Right lobe of liver (tissue), 6 donors: ENCODE measurements at regions not wholly inside any gene's neighbourhood (a gene's known extent, or its start where the extent isn't known, plus 50 kb on each side); places are given as distances from the start of the nearest gene placed in this dataset.

Source experiments
- ATAC-seq, 4 donors: fragments of 200-7000 bp; cut with Tn5 transposase; one replicate each; pipeline ENCODE4 v1.9.1; 2020; ENCODE audit warnings: mild to moderate bottlenecking in 4 of 4, moderate library complexity in 4 of 4
- DNase-seq, 3 donors: peaks; one replicate each; pipeline ENCODE4 v3.0.0-alpha.2; 2020
- H3K27ac ChIP-seq, 3 donors: fragments of 200-600 bp; one replicate each; pipeline ENCODE4 v1.8.0; 2022
- H3K27me3 ChIP-seq, 2 donors: fragments of 200-600 bp; one replicate each; pipeline ENCODE4 v1.8.0; 2022
- H3K36me3 ChIP-seq, 4 donors: fragments of 200-600 bp; sonication (generic) in 1 of 4; one replicate each; pipeline versions ENCODE4 v1.5.1 to v1.8.0; 2017 to 2022; ENCODE audit warnings: control low read depth in 1 of 4
- H3K4me1 ChIP-seq, 4 donors: fragments of 200-600 bp; sonication (generic) in 1 of 4; one replicate each; pipeline versions ENCODE4 v1.5.1 to v1.8.0; 2017 to 2022; ENCODE audit warnings: control low read depth in 1 of 4
- H3K4me3 ChIP-seq, 3 donors: fragments of 200-600 bp; one replicate each; pipeline ENCODE4 v1.8.0; 2022
- H3K9me3 ChIP-seq, 4 donors: fragments of 200-600 bp; sonication (generic) in 1 of 4; one replicate each; pipeline versions ENCODE4 v1.5.1 to v1.8.0; 2017 to 2022; ENCODE audit warnings: control low read depth in 1 of 4
- CTCF ChIP-seq, 4 donors: fragments of 200-600 bp in 3 of 4; fragments of 450-650 bp in 1 of 4; IDR thresholded peaks; one replicate each; pipeline versions ENCODE4 v1.5.1 to v1.8.0; 2016 to 2022; ENCODE audit warnings: antibody characterized with exemption in 4 of 4, mild to moderate bottlenecking in 2 of 4
- POLR2A ChIP-seq: fragments of 450-650 bp; IDR thresholded peaks from one replicate; pipeline ENCODE4 v1.6.1; 2017; ENCODE audit warnings: antibody characterized with exemption, mild to moderate bottlenecking
- WGBS: methylation state at CpG from one replicate; pipeline ENCODE4 v1.1.6; 2018; ENCODE audit warnings: low coverage, low lambda C conversion rate; ENCODE audit not compliant: insufficient coverage; ENCODE audit errors: missing lambda C conversion rate; 5-methylcytosine and 5-hydroxymethylcytosine counted together
- intact Hi-C, 2 donors: fragments of 100-400 bp; cut with DNase I; formaldehyde crosslinking; loops; one replicate each; pipeline versions ENCODE4 v1.11.2 to v1.14.1; 2022
- donor health status: DM: no; HTN: yes; CAD: no.
- donor health status: DM: no; HTN: no; CAD: no.
- donor health status: DM: no; HTN: no; CAD: no.
- donor health status: DM: no; HTN: yes; CAD: no.
- donor health status: DM: no; HTN: yes; CAD: no.

- no peaks in the 10 kb centered on the region for H3K36me3 ChIP-seq
- intact Hi-C loops = no loop called here
- H3K4me3 ChIP-seq = no peak overlapping the region
- no peak overlapping the region for H3K27ac ChIP-seq
- H3K27me3 ChIP-seq = no peaks in the 10 kb centered on the region
- no peak for ATAC-seq
- no peak for DNase-seq
- H3K9me3 ChIP-seq = no peaks in the 10 kb centered on the region
- H3K4me1 ChIP-seq = no peaks in the 10 kb centered on the region
- TF ChIP-seq POLR2A (no peak), CTCF (IDR thresholded peaks at IDR 0.05) (no peak)
- WGBS = 18% methylated on average over 1 of the region's 1 CpG
Observed at GRCh38 chr4:126790633-126791032, 842.1 kb upstream of the INTU start.

GRCh38 chr4:126794363-126794762, 838.4 kb upstream of the INTU start:
- ATAC-seq (no peak), DNase-seq (no peak)
- Histone ChIP-seq H3K4me1 (no peaks in the 10 kb centered on the region), H3K9me3 (no peaks in the 10 kb centered on the region), H3K27ac (no peak overlapping the region), H3K36me3 (no peaks in the 10 kb centered on the region), H3K4me3 (no peak overlapping the region), H3K27me3 (no peaks in the 10 kb centered on the region)
- TF ChIP-seq POLR2A = no peak
- no peak for TF ChIP-seq CTCF (IDR thresholded peaks at IDR 0.05)
- 46% methylated on average over 2 of the region's 2 CpGs for WGBS
- intact Hi-C loops = no loop called here

GRCh38 chr4:126798214-126798613, 834.5 kb upstream of the INTU start:
- no peaks in the 10 kb centered on the region for H3K36me3 ChIP-seq
- TF ChIP-seq POLR2A (no peak), CTCF (IDR thresholded peaks at IDR 0.05) (no peak)
- no peaks in the 10 kb centered on the region for H3K27me3 ChIP-seq
- no peak for DNase-seq
- ATAC-seq = no peak
- intact Hi-C loops = no loop called here
- no peak overlapping the region for H3K4me3 ChIP-seq
- no peak overlapping the region for H3K27ac ChIP-seq
- 34% methylated on average over 1 of the region's 1 CpG for WGBS
- no peaks in the 10 kb centered on the region for H3K9me3 ChIP-seq
- H3K4me1 ChIP-seq = no peaks in the 10 kb centered on the region

- no peak overlapping the region for H3K27ac ChIP-seq
Observed at GRCh38 chr4:126799416-126799815, 833.3 kb upstream of the INTU start.

More at GRCh38 chr4:126799416-126799815, 833.3 kb upstream of the INTU start:
- TF ChIP-seq CTCF (IDR thresholded peaks at IDR 0.05) (no peak), POLR2A (no peak)
- no peaks in the 10 kb centered on the region for H3K9me3 ChIP-seq
- 17% methylated on average over 2 of the region's 2 CpGs for WGBS
- H3K36me3 ChIP-seq = no peaks in the 10 kb centered on the region
- no peak overlapping the region for H3K4me3 ChIP-seq
- H3K4me1 ChIP-seq = no peaks in the 10 kb centered on the region
- no peaks in the 10 kb centered on the region for H3K27me3 ChIP-seq
- no peak for ATAC-seq
- DNase-seq = no peak
- intact Hi-C loops = no loop called here
